ENCODE measurements at regions not wholly inside any gene's neighbourhood (a gene's known extent, or its start where the extent isn't known, plus 50 kb on each side); places are given as distances from the start of the nearest gene placed in this dataset.

GRCh38 chr2:15712551-15713342 lies 121.1 kb downstream of the DDX1 start:
- no peak for TF ChIP-seq EZH2phosphoT487 (IDR thresholded peaks at IDR 0.05; ENCODE audit: low read length)
- no peak for TF ChIP-seq CTCF (IDR thresholded peaks at IDR 0.05; ENCODE audit: low read length)
- TF ChIP-seq EZH2 (optimal IDR thresholded peaks at IDR 0.05; ENCODE audit: low read depth, low read length): no peak
- Histone ChIP-seq H3K4me1 (ENCODE audit: low read length) (no peaks in the 10 kb centered on the region), H3F3A (ENCODE audit: insufficient read depth, low read length) (no peaks in the 10 kb centered on the region), H3K4me3 (ENCODE audit: low read length) (no peak overlapping the region), H2AFZ (ENCODE audit: low read length) (no peak overlapping the region), H3K9ac (ENCODE audit: low read length) (no peak overlapping the region), H3K27ac (ENCODE audit: low read length) (no peak overlapping the region), H3K36me3 (replicated peaks; ENCODE audit: insufficient read depth, low read length) (no peaks in the 10 kb centered on the region), H3K4me2 (ENCODE audit: low read depth, low read length) (no peak overlapping the region), H3K27me3 (replicated peaks; ENCODE audit: insufficient read depth, low read length) (no peaks in the 10 kb centered on the region), H4K20me1 (ENCODE audit: insufficient read depth, low read length) (no peaks in the 10 kb centered on the region), H3K79me2 (ENCODE audit: low read length) (no peaks in the 10 kb centered on the region), H3K9me2 (replicated peaks; ENCODE audit: insufficient read depth, low read length) (no peaks in the 10 kb centered on the region), H3K9me3 (replicated peaks; ENCODE audit: insufficient read depth, low read length) (no peaks in the 10 kb centered on the region)
- DNase-seq: no peak

GRCh38 chr2:15713475-15713874 lies 121.8 kb downstream of the DDX1 start:
- Histone ChIP-seq H3K9me3 (replicated peaks; ENCODE audit: insufficient read depth, low read length) (no peaks in the 10 kb centered on the region), H3K4me2 (ENCODE audit: low read depth, low read length) (no peak overlapping the region), H3K79me2 (ENCODE audit: low read length) (no peaks in the 10 kb centered on the region), H2AFZ (ENCODE audit: low read length) (no peak overlapping the region), H3F3A (ENCODE audit: insufficient read depth, low read length) (no peaks in the 10 kb centered on the region), H3K36me3 (replicated peaks; ENCODE audit: insufficient read depth, low read length) (no peaks in the 10 kb centered on the region), H3K4me1 (ENCODE audit: low read length) (no peaks in the 10 kb centered on the region), H3K27me3 (replicated peaks; ENCODE audit: insufficient read depth, low read length) (no peaks in the 10 kb centered on the region), H3K9me2 (replicated peaks; ENCODE audit: insufficient read depth, low read length) (no peaks in the 10 kb centered on the region), H4K20me1 (ENCODE audit: insufficient read depth, low read length) (no peaks in the 10 kb centered on the region), H3K9ac (ENCODE audit: low read length) (no peak overlapping the region), H3K4me3 (ENCODE audit: low read length) (no peak overlapping the region), H3K27ac (ENCODE audit: low read length) (no peak overlapping the region)
- TF ChIP-seq EZH2 (optimal IDR thresholded peaks at IDR 0.05; ENCODE audit: low read depth, low read length): no peak
- TF ChIP-seq CTCF (IDR thresholded peaks at IDR 0.05; ENCODE audit: low read length): no peak
- no peak for TF ChIP-seq EZH2phosphoT487 (IDR thresholded peaks at IDR 0.05; ENCODE audit: low read length)
- no peak for DNase-seq

- Histone ChIP-seq H3K9me2 (replicated peaks; ENCODE audit: insufficient read depth, low read length) (no peaks in the 10 kb centered on the region), H3K4me2 (ENCODE audit: low read depth, low read length) (no peak overlapping the region), H3F3A (ENCODE audit: insufficient read depth, low read length) (no peaks in the 10 kb centered on the region), H2AFZ (ENCODE audit: low read length) (no peak overlapping the region), H3K79me2 (ENCODE audit: low read length) (no peaks in the 10 kb centered on the region), H3K4me1 (ENCODE audit: low read length) (no peaks in the 10 kb centered on the region), H3K4me3 (ENCODE audit: low read length) (no peak overlapping the region), H3K27ac (ENCODE audit: low read length) (no peak overlapping the region), H4K20me1 (ENCODE audit: insufficient read depth, low read length) (no peaks in the 10 kb centered on the region), H3K9me3 (replicated peaks; ENCODE audit: insufficient read depth, low read length) (no peaks in the 10 kb centered on the region), H3K9ac (ENCODE audit: low read length) (no peak overlapping the region), H3K27me3 (replicated peaks; ENCODE audit: insufficient read depth, low read length) (no peaks in the 10 kb centered on the region), H3K36me3 (replicated peaks; ENCODE audit: insufficient read depth, low read length) (no peaks in the 10 kb centered on the region)
- no peak for DNase-seq
- TF ChIP-seq EZH2phosphoT487 (IDR thresholded peaks at IDR 0.05; ENCODE audit: low read length): no peak
- TF ChIP-seq EZH2 (optimal IDR thresholded peaks at IDR 0.05; ENCODE audit: low read depth, low read length): no peak
- TF ChIP-seq CTCF (IDR thresholded peaks at IDR 0.05; ENCODE audit: low read length): no peak
Measured at GRCh38 chr2:15714002-15714401, 122.3 kb downstream of the DDX1 start.
